ENCODE measurements at regions not wholly inside any gene's neighbourhood (a gene's known extent, or its start where the extent isn't known, plus 50 kb on each side); places are given as distances from the start of the nearest gene placed in this dataset.
"Not testable (repeated sequence)": the region's sequence is repeated elsewhere in the genome, so short reads cannot be mapped to it uniquely, and the experiment has no call there.

GRCh38 chr1:215407575-215407974 is 159.5 kb upstream of the KCTD3 start:
- CTCF ChIA-PET = no interaction called here
- POLR2A ChIA-PET = no interaction called here
- Histone ChIP-seq H3K27ac (ENCODE audit: low read depth, low read length) (no peak overlapping the region), H3K4me1 (ENCODE audit: control insufficient read depth in 2 of 2, insufficient read depth in 2 of 2, low read length in 2 of 2) (no peaks in the 10 kb centered on the region), H3K9me3 (ENCODE audit: control insufficient read depth in 2 of 3, low read length in 3 of 3) (no peaks in the 10 kb centered on the region), H3K36me3 (ENCODE audit: control insufficient read depth in 2 of 3, insufficient read depth in 3 of 3, low read length in 3 of 3) (no peaks in the 10 kb centered on the region), H3K4me3 (ENCODE audit: low read length) (no peak overlapping the region), H3K27me3 (ENCODE audit: control insufficient read depth in 2 of 2, insufficient read depth in 2 of 2, low read length in 2 of 2) (no peaks in the 10 kb centered on the region)
- DNase-seq = no peak
- H3K4me1 Mint-ChIP-seq = no peaks in the 10 kb centered on the region
- intact Hi-C loops (cut with micrococcal nuclease) = no loop called here
- no peaks in the 10 kb centered on the region for H3K36me3 Mint-ChIP-seq
- no peak overlapping the region for H3K27ac Mint-ChIP-seq
- no peak for ATAC-seq
- no peak overlapping the region for H3K4me3 Mint-ChIP-seq
- H3K27me3 Mint-ChIP-seq = peaks cover 0 to 6% (median 3%) of the 10 kb centered on the region in 5 donors
- peaks cover 0 to 5% (median 0%) of the 10 kb centered on the region in 11 donors for H3K9me3 Mint-ChIP-seq

DNA sequence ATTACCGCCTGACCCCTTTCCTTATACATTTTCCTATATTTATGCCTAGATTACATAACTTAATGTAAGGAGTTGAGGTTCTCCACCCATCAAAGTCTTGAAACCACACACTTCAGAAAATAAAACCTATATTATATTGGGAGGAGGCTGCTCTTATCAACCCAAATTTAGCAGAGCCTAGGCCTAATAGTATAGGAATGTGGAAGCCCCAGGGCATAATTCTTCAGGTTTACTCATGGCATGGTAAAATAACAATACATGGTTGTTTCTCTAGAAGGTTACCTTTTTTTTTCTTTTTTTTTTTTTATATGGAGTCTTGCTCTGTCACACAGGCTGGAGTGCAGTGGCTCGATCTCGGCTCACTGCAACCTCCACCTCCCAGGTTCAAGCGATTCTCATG is 157.6 kb upstream of the KCTD3 start:
- POLR2A ChIA-PET; H3K27me3 ChIP-seq (ENCODE audit: control insufficient read depth in 2 of 2, insufficient read depth in 2 of 2, low read length in 2 of 2); intact Hi-C loops (cut with micrococcal nuclease); ATAC-seq; H3K4me1 Mint-ChIP-seq; H3K9me3 ChIP-seq (ENCODE audit: control insufficient read depth in 2 of 3, low read length in 3 of 3); H3K4me1 ChIP-seq (ENCODE audit: control insufficient read depth in 2 of 2, insufficient read depth in 2 of 2, low read length in 2 of 2); H3K27ac ChIP-seq (ENCODE audit: low read depth, low read length); H3K27me3 Mint-ChIP-seq; H3K4me3 Mint-ChIP-seq; DNase-seq; CTCF ChIA-PET; H3K9me3 Mint-ChIP-seq; H3K27ac Mint-ChIP-seq; H3K36me3 Mint-ChIP-seq; H3K36me3 ChIP-seq (ENCODE audit: control insufficient read depth in 2 of 3, insufficient read depth in 3 of 3, low read length in 3 of 3); H3K4me3 ChIP-seq (ENCODE audit: low read length): not testable (repeated sequence)

DNA sequence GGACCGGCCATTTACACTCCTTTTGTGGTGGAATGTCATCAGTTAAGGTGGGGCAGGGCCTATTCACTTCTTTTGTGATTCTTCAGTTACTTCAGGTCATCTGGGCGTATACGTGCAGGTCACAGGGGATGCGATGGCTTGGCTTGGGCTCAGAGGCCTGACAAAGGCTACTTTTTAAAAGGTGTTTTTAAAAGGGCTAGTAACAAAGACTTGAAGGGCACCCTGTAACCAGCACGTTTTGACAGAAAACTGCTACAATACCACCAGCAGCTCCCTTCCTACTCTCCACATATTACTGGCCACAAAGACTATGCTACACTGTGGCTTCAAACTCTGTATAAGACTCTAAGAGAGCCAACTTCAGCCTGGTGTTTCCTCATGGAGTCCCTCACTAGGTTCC is 151.6 kb upstream of the KCTD3 start:
- DNase-seq; H3K36me3 ChIP-seq (ENCODE audit: control insufficient read depth in 2 of 3, insufficient read depth in 3 of 3, low read length in 3 of 3); CTCF ChIA-PET; H3K9me3 Mint-ChIP-seq; POLR2A ChIA-PET; H3K4me1 Mint-ChIP-seq; H3K27ac Mint-ChIP-seq; ATAC-seq; H3K4me3 ChIP-seq (ENCODE audit: low read length); H3K4me3 Mint-ChIP-seq; intact Hi-C loops (cut with micrococcal nuclease); H3K9me3 ChIP-seq (ENCODE audit: control insufficient read depth in 2 of 3, low read length in 3 of 3); H3K36me3 Mint-ChIP-seq; H3K27me3 ChIP-seq (ENCODE audit: control insufficient read depth in 2 of 2, insufficient read depth in 2 of 2, low read length in 2 of 2); H3K4me1 ChIP-seq (ENCODE audit: control insufficient read depth in 2 of 2, insufficient read depth in 2 of 2, low read length in 2 of 2); H3K27ac ChIP-seq (ENCODE audit: low read depth, low read length): not testable (repeated sequence)
- H3K27me3 Mint-ChIP-seq = peaks cover 0 to 11% (median 0%) of the 10 kb centered on the region in 5 donors

DNA sequence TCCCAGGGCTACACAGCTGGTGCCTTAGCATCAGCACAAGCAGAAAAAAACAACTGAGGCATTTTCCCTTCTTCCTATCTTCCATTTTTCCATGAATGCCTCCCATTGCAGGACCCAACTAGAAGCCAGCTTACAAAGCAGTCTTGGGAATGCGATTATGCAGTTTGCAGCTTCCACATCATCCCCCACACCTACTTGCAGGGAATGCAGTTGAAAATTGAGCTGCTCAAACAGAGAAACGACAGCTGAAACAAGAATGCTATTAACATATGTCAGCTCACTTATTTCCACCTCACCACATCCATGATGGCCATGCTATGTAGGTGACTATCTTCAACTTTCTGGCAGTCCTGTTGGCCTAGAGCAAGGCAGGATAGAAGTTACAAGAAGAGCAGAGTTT is 150.6 kb upstream of the KCTD3 start:
- ATAC-seq (no peak), DNase-seq (no peak)
- Mint-ChIP-seq H3K27me3 (peaks cover 0 to 11% (median 0%) of the 10 kb centered on the region in 5 donors), H3K9me3 (peaks cover 0 to under 1% (median 0%) of the 10 kb centered on the region in 11 donors), H3K36me3 (no peaks in the 10 kb centered on the region), H3K4me3 (no peak overlapping the region), H3K27ac (no peak overlapping the region), H3K4me1 (peaks cover 0 to 2% (median 0%) of the 10 kb centered on the region in 7 donors)
- H3K4me3 ChIP-seq (ENCODE audit: low read length) = no peak overlapping the region
- CTCF ChIA-PET = no interaction called here
- POLR2A ChIA-PET = no interaction called here
- H3K27ac ChIP-seq (ENCODE audit: low read depth, low read length) = no peak overlapping the region
- no peaks in the 10 kb centered on the region for H3K27me3 ChIP-seq (ENCODE audit: control insufficient read depth in 2 of 2, insufficient read depth in 2 of 2, low read length in 2 of 2)
- intact Hi-C loops (cut with micrococcal nuclease) = no loop called here
- H3K36me3 ChIP-seq (ENCODE audit: control insufficient read depth in 2 of 3, insufficient read depth in 3 of 3, low read length in 3 of 3) = no peaks in the 10 kb centered on the region
- H3K9me3 ChIP-seq (ENCODE audit: control insufficient read depth in 2 of 3, low read length in 3 of 3) = no peaks in the 10 kb centered on the region
- no peaks in the 10 kb centered on the region for H3K4me1 ChIP-seq (ENCODE audit: control insufficient read depth in 2 of 2, insufficient read depth in 2 of 2, low read length in 2 of 2)

GRCh38 chr1:215417122-215417521 is 150.0 kb upstream of the KCTD3 start:
- no peak for ATAC-seq
- H3K36me3 Mint-ChIP-seq = no peaks in the 10 kb centered on the region
- peaks cover 0 to 2% (median 0%) of the 10 kb centered on the region in 7 donors for H3K4me1 Mint-ChIP-seq
- DNase-seq = no peak
- H3K27ac Mint-ChIP-seq = no peak overlapping the region
- intact Hi-C loops (cut with micrococcal nuclease) = no loop called here
- no peaks in the 10 kb centered on the region for H3K9me3 Mint-ChIP-seq
- POLR2A ChIA-PET = no interaction called here
- Histone ChIP-seq H3K4me1 (ENCODE audit: control insufficient read depth in 2 of 2, insufficient read depth in 2 of 2, low read length in 2 of 2) (no peaks in the 10 kb centered on the region), H3K9me3 (ENCODE audit: control insufficient read depth in 2 of 3, low read length in 3 of 3) (no peaks in the 10 kb centered on the region), H3K4me3 (ENCODE audit: low read length) (no peak overlapping the region), H3K27ac (ENCODE audit: low read depth, low read length) (no peak overlapping the region), H3K36me3 (ENCODE audit: control insufficient read depth in 2 of 3, insufficient read depth in 3 of 3, low read length in 3 of 3) (no peaks in the 10 kb centered on the region), H3K27me3 (ENCODE audit: control insufficient read depth in 2 of 2, insufficient read depth in 2 of 2, low read length in 2 of 2) (no peaks in the 10 kb centered on the region)
- CTCF ChIA-PET = no interaction called here
- H3K4me3 Mint-ChIP-seq = no peak overlapping the region
- H3K27me3 Mint-ChIP-seq = peaks cover 0 to 7% (median 0%) of the 10 kb centered on the region in 5 donors

GRCh38 chr1:215418876-215419447 is 148.1 kb upstream of the KCTD3 start:
- no peak overlapping the region for H3K4me3 ChIP-seq (ENCODE audit: low read length)
- ChIA-PET POLR2A (no interaction called here), CTCF (no interaction called here)
- peaks cover 0 to 2% (median 0%) of the 10 kb centered on the region in 7 donors for H3K4me1 Mint-ChIP-seq
- H3K9me3 Mint-ChIP-seq = no peaks in the 10 kb centered on the region
- DNase-seq = no peak
- peaks cover 0 to 16% (median 0%) of the 10 kb centered on the region in 5 donors for H3K27me3 Mint-ChIP-seq
- no peaks in the 10 kb centered on the region for H3K36me3 ChIP-seq (ENCODE audit: control insufficient read depth in 2 of 3, insufficient read depth in 3 of 3, low read length in 3 of 3)
- no peaks in the 10 kb centered on the region for H3K27me3 ChIP-seq (ENCODE audit: control insufficient read depth in 2 of 2, insufficient read depth in 2 of 2, low read length in 2 of 2)
- H3K4me3 Mint-ChIP-seq = no peak overlapping the region
- H3K9me3 ChIP-seq (ENCODE audit: control insufficient read depth in 2 of 3, low read length in 3 of 3) = no peaks in the 10 kb centered on the region
- intact Hi-C loops (cut with micrococcal nuclease) = no loop called here
- H3K36me3 Mint-ChIP-seq = no peaks in the 10 kb centered on the region
- no peaks in the 10 kb centered on the region for H3K4me1 ChIP-seq (ENCODE audit: control insufficient read depth in 2 of 2, insufficient read depth in 2 of 2, low read length in 2 of 2)
- ATAC-seq = no peak
- no peak overlapping the region for H3K27ac Mint-ChIP-seq
- no peak overlapping the region for H3K27ac ChIP-seq (ENCODE audit: low read depth, low read length)

DNA sequence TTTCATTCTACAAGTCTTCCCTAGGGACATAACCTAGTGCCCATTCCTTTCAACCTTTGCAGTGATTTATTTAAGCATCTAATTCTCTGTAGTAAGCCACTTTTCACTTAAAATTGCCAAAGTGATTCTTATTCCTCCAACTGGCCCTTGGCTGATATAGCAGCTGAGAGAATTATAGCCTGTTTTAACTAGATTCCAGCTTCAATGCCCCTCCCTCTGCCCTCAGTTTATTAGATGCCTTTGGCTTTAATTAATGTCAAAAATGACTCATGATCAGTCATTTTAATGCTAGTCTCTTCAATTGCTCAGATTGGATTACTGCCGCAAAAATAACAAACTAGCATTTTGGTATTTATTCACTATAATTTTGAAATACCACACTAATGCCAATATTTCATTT is 145.4 kb upstream of the KCTD3 start:
- H3K27me3 Mint-ChIP-seq = peaks cover 0 to 11% (median 0%) of the 10 kb centered on the region in 5 donors
- Histone ChIP-seq H3K36me3 (ENCODE audit: control insufficient read depth in 2 of 3, insufficient read depth in 3 of 3, low read length in 3 of 3) (no peaks in the 10 kb centered on the region), H3K27ac (ENCODE audit: low read depth, low read length) (no peak overlapping the region), H3K9me3 (ENCODE audit: control insufficient read depth in 2 of 3, low read length in 3 of 3) (peaks cover 0 to 5% (median 0%) of the 10 kb centered on the region in 3 experiments), H3K4me1 (ENCODE audit: control insufficient read depth in 2 of 2, insufficient read depth in 2 of 2, low read length in 2 of 2) (no peaks in the 10 kb centered on the region), H3K4me3 (ENCODE audit: low read length) (no peak overlapping the region), H3K27me3 (ENCODE audit: control insufficient read depth in 2 of 2, insufficient read depth in 2 of 2, low read length in 2 of 2) (no peaks in the 10 kb centered on the region)
- no peaks in the 10 kb centered on the region for H3K36me3 Mint-ChIP-seq
- no peaks in the 10 kb centered on the region for H3K9me3 Mint-ChIP-seq
- H3K4me1 Mint-ChIP-seq = peaks cover 0 to 2% (median 0%) of the 10 kb centered on the region in 7 donors
- H3K4me3 Mint-ChIP-seq = no peak overlapping the region
- intact Hi-C loops (cut with micrococcal nuclease) = no loop called here
- ChIA-PET CTCF (no interaction called here), POLR2A (no interaction called here)
- H3K27ac Mint-ChIP-seq = no peak overlapping the region
- ATAC-seq (no peak), DNase-seq (no peak)

Measured in naive thymus-derived CD4-positive, alpha-beta T cell (primary cell).